Ovary (tissue), 3 donors: ENCODE measurements at regions not wholly inside any gene's neighbourhood (a gene's known extent, or its start where the extent isn't known, plus 50 kb on each side); places are given as distances from the start of the nearest gene placed in this dataset.

ENCODE experiments used
- EP300 ChIP-seq: sonication (generic); formaldehyde crosslinking; IDR thresholded peaks from one replicate; pipeline ENCODE4 v1.6.1; 2017; ENCODE audit warnings: antibody characterized with exemption
- TF ChIP-seq, protein P1 (sequence below), 3 donors: fragments of 450-650 bp in 2 of 3; fragments of 200-600 bp in 1 of 3; IDR thresholded peaks; one replicate each; pipeline versions ENCODE4 v1.5.1 to v1.8.0; 2016 to 2022; ENCODE audit warnings: antibody characterized with exemption in 3 of 3, mild to moderate bottlenecking in 1 of 3
- donor health status: DM: no; HTN: no; CAD: no.

DNA sequence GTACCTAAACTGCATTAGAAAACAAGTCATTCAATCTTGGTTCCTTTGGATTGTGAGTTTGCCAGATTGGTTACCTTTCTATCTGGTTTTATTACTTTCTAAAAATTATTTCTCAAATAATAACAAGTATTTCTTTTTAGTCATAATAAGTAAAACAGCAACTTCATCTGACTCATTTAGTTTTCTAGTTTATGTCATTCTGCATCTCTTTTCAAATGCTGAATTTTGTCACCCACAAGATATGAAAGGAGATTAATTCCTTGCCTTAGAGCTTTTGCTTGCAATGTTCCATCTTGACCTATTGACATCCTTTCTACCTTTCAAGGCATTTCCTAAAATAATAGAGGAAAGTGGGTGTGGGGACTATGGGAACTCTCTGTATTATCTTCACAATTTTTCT is 253.6 kb upstream of the PEX5L start:
- TF ChIP-seq, protein P1, sequence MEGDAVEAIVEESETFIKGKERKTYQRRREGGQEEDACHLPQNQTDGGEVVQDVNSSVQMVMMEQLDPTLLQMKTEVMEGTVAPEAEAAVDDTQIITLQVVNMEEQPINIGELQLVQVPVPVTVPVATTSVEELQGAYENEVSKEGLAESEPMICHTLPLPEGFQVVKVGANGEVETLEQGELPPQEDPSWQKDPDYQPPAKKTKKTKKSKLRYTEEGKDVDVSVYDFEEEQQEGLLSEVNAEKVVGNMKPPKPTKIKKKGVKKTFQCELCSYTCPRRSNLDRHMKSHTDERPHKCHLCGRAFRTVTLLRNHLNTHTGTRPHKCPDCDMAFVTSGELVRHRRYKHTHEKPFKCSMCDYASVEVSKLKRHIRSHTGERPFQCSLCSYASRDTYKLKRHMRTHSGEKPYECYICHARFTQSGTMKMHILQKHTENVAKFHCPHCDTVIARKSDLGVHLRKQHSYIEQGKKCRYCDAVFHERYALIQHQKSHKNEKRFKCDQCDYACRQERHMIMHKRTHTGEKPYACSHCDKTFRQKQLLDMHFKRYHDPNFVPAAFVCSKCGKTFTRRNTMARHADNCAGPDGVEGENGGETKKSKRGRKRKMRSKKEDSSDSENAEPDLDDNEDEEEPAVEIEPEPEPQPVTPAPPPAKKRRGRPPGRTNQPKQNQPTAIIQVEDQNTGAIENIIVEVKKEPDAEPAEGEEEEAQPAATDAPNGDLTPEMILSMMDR (IDR thresholded peaks at IDR 0.05): no peak
- no peak for TF ChIP-seq EP300
